ENCODE measurements at regions not wholly inside any gene's neighbourhood (a gene's known extent, or its start where the extent isn't known, plus 50 kb on each side); places are given as distances from the start of the nearest gene placed in this dataset.

DNA sequence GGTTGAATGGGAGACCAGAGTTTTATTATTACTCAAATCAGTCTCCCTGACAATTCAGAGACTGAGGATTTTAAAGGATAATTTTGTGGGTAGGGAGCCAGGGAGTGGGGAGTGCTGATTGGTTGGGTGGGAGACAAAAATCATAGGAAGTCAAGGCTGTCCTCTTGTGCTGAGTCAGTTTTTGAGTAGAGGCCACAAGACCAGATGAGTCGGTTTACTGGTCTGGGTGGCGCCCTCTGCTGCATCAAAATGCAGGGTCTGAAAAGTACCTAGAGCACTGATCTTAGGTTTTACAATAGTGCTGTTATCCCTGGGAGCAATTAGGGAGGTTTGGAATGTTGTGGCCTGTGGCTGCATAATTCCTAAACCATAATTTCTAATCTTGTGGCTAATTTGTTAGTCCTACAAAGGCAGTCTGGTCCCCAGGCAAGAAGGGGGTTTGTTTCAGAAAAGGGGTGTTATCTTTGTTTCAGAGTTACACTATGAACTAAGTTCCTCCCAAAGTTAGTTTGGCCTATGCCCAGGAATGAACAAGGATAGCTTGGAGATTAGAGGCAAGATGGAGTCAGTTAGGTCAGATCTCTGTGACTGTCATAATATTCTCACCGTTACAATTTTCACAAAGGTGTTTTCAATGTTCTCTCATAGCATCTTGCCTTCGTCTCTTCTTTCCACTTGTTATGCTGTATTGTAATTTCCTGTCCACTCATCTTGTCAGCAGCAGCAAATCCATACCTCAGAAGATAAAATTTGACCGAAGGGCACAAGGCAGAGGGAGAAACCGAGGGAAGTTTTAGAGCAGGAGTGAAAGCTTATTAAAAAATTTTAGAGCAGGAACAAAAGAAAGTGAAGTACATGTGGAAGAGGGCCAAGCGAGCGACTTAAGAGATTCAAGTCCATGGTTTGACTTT lies 59.2 kb upstream of the CLINT1 start:
- no peaks in the 10 kb centered on the region for H3K36me3 Mint-ChIP-seq
- H3K27me3 Mint-ChIP-seq, result no peaks in the 10 kb centered on the region
- ATAC-seq (ENCODE audit: low read depth) (peak; percentile 61), DNase-seq (ENCODE audit: low spot score in 2 of 2) (peak; percentile 12 to 26)
- H3K4me1 Mint-ChIP-seq, result peaks cover 34% of the 10 kb centered on the region
- H3K9me3 Mint-ChIP-seq, result no peaks in the 10 kb centered on the region
- peak overlapping the region; percentile 89 for H3K27ac Mint-ChIP-seq
- no peak overlapping the region for H3K4me3 Mint-ChIP-seq

DNA sequence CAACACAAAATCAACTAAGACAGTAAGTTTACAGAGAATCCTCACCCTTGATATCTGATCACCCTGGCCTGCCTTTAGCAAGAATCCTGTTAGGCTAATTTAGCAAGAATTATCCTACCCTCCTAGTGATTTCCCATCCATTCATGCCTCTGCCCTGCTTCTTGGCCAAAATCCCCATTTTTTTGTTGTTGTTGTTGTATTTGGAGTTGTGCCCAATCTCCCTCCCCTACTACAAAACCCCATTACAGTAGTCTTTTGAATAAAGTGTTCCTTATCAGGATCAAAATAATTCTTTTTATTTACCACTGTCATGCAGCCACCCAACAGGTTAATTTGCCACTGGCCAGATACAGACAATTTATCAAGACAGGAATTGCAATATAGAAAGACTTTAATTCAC lies 58.5 kb upstream of the CLINT1 start:
- peaks cover 39% of the 10 kb centered on the region for H3K4me1 Mint-ChIP-seq
- ATAC-seq (ENCODE audit: low read depth) (no peak), DNase-seq (ENCODE audit: low spot score in 2 of 2) (no peak)
- H3K36me3 Mint-ChIP-seq, result no peaks in the 10 kb centered on the region
- H3K27me3 Mint-ChIP-seq, result no peaks in the 10 kb centered on the region
- no peak overlapping the region for H3K27ac Mint-ChIP-seq
- H3K4me3 Mint-ChIP-seq, result no peak overlapping the region
- no peaks in the 10 kb centered on the region for H3K9me3 Mint-ChIP-seq

DNA sequence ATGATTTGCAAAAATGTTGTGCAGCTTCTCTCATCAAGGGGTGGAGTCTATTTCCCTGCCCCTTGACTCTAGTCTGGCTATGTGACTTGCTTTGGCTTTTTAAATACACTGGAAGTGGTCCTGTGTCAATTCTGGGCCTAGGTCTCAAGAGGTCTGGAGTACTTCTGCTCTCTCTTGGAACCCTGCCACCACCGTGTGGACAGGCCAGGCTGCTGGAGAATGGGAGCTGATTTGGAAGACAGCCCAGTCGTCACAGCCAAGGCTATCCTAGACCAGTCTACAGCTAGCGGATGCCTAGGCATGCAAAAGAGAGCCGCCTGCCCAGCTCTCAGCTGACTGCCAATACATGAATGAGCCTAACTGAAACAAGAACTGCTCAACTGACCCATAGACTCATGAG lies 56.7 kb upstream of the CLINT1 start:
- H3K27ac Mint-ChIP-seq, result no peak overlapping the region
- no peak overlapping the region for H3K4me3 Mint-ChIP-seq
- H3K4me1 Mint-ChIP-seq, result peaks cover 45% of the 10 kb centered on the region
- no peaks in the 10 kb centered on the region for H3K9me3 Mint-ChIP-seq
- no peaks in the 10 kb centered on the region for H3K27me3 Mint-ChIP-seq
- no peak for DNase-seq (ENCODE audit: low spot score in 2 of 2)
- no peak for ATAC-seq (ENCODE audit: low read depth)
- H3K36me3 Mint-ChIP-seq, result no peaks in the 10 kb centered on the region

DNA sequence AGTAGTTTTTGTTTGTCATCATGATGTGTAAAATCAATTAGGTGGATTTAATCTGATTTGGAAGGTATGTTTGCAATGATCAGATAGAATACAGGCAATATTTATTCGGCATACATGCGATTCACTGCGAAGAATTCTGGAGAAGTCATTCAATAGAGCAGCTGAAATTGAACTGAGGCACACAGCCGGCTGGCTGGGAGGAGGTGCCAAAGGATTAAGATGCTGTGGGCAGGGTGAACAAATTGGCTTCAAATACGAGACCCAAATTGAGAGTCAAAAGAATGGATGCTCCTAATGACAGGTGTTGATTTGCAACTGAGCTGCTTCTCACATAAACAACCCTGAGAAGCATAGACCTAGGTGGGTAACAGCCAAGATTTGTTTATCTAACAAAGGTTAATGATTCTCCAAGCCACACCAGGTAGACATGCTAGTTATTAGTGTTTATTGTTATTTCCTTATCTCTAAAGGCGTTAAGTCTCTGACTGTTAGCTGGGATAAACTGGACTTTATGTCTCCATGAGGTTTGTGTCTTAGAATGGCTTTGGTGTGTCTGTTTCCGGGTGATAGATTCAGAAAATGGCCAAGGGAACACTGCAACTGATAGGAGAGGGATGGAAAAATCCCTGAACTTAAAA lies 55.3 kb upstream of the CLINT1 start:
- DNase-seq (ENCODE audit: low spot score in 2 of 2) (no peak), ATAC-seq (ENCODE audit: low read depth) (no peak)
- Mint-ChIP-seq H3K4me3 (no peak overlapping the region), H3K27ac (no peak overlapping the region), H3K36me3 (no peaks in the 10 kb centered on the region), H3K4me1 (peaks cover 35% of the 10 kb centered on the region), H3K27me3 (no peaks in the 10 kb centered on the region), H3K9me3 (no peaks in the 10 kb centered on the region)

DNA sequence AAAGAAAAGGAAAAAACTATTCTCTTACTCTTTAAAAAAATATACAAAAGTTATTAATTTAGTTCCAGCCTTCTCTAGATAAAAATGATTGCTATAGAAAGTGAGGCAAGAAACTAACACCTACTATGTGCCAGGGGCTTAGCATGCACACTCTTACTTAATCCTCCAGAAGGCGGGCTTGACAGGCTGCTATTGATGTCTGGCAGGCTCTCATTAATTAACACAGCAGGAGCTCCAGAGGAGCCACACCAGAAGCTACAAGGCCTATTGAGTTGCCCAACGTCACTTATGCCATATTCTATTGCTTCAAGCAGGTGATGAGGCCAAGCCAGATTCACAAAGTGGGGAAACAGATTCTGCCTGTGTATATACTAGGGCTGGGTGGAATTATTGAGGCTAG lies 54.6 kb upstream of the CLINT1 start:
- Mint-ChIP-seq H3K4me3 (no peak overlapping the region), H3K9me3 (no peaks in the 10 kb centered on the region), H3K4me1 (peaks cover 28% of the 10 kb centered on the region), H3K27me3 (no peaks in the 10 kb centered on the region), H3K27ac (no peak overlapping the region), H3K36me3 (no peaks in the 10 kb centered on the region)
- DNase-seq (ENCODE audit: low spot score in 2 of 2) (no peak), ATAC-seq (ENCODE audit: low read depth) (no peak)

DNA sequence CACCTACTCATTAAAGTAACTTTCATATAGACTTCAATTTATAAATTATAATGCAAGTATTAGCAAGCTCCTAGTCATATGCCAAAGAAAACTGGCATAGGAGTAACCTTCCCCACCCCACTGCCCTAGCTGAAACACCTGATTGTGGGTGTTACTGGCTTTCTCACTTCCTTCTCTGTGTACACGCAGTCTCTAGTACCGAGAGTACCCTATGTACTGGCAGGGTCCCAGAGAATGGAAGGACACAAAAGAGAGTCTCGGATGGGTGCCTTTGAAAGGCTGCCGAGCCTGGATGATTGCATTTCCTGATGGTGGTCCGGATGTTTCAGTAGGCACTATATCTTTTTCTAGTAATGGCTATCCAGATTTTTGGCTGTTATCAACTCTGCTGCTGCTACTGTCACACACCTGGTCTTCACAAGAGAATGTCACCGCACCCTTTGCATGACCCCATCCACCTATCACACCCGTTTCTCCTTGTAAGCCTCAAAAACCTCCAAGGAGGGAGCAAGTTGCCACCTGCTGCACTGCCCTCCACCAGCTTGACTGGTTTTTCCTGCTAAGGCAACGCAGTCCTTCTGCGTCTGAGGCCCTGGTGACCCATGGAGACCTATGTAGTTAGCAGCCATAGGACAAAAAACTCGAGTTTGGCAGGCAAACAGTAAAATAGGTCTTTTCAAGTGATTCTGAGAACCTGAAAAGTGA lies 53.8 kb upstream of the CLINT1 start:
- ATAC-seq (ENCODE audit: low read depth) (peak; percentile 96), DNase-seq (ENCODE audit: low spot score in 2 of 2) (peak; percentile 13 to 44)
- peaks cover 20% of the 10 kb centered on the region for H3K4me1 Mint-ChIP-seq
- H3K27ac Mint-ChIP-seq, result peak overlapping the region; percentile 6
- peak overlapping the region; percentile 56 for H3K4me3 Mint-ChIP-seq
- no peaks in the 10 kb centered on the region for H3K9me3 Mint-ChIP-seq
- H3K27me3 Mint-ChIP-seq, result no peaks in the 10 kb centered on the region
- H3K36me3 Mint-ChIP-seq, result no peaks in the 10 kb centered on the region

DNA sequence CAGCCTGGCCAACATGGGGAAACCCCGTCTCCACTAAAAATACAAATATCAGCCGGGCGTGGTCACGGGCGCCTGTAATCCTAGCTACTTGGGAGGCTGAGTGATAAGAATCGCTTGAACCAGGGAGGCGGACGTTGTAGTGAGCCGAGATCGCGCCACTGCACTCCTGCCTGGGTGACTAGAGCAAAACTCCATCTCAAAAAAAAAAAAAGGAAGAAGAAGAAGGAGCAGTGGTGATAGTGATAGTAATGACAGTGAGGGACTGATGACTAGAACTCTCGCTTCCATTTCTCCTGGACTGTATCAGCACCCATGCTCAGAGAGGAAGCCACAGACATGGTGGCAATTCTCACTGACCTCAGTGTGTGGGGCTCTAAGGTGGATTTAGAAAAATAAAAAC lies 52.6 kb upstream of the CLINT1 start:
- no peak overlapping the region for H3K27ac Mint-ChIP-seq

More for the DNA sequence above, 52.6 kb upstream of the CLINT1 start:
- no peaks in the 10 kb centered on the region for H3K36me3 Mint-ChIP-seq
- ATAC-seq (ENCODE audit: low read depth), result no peak
- H3K4me3 Mint-ChIP-seq, result no peak overlapping the region
- H3K9me3 Mint-ChIP-seq, result no peaks in the 10 kb centered on the region
- DNase-seq (ENCODE audit: low spot score in 2 of 2), result no peak
- no peaks in the 10 kb centered on the region for H3K27me3 Mint-ChIP-seq
- H3K4me1 Mint-ChIP-seq, result peaks cover 16% of the 10 kb centered on the region
